Mesendoderm (in vitro differentiated cells): ENCODE measurements at regions not wholly inside any gene's neighbourhood (a gene's known extent, or its start where the extent isn't known, plus 50 kb on each side); places are given as distances from the start of the nearest gene placed in this dataset.
A peak's percentile ranks its signal among the peaks of the same experiment; 100 is the strongest.

ENCODE experiments used
- DNase-seq: peaks from one replicate; pipeline ENCODE4 v3.0.0; 2013
- H2AK5ac ChIP-seq: 2 replicates; pipeline ENCODE4 v1.6.1; 2013; ENCODE audit warnings: low read length, inconsistent platforms
- H2BK120ac ChIP-seq: 2 replicates; pipeline ENCODE4 v1.6.1; 2013; ENCODE audit warnings: low read depth, mild to moderate bottlenecking, low read length, moderate library complexity, mixed read lengths
- H2BK15ac ChIP-seq: replicated peaks from 2 replicates; pipeline ENCODE4 v1.6.1; 2013; ENCODE audit warnings: low read depth, mild to moderate bottlenecking, moderate library complexity
- H2BK5ac ChIP-seq: 2 replicates; pipeline ENCODE4 v1.6.1; 2013; ENCODE audit warnings: low read length, inconsistent platforms
- H3K18ac ChIP-seq: 2 replicates; pipeline ENCODE4 v1.6.1; 2013; ENCODE audit warnings: mild to moderate bottlenecking, low read length, mixed read lengths
- H3K23ac ChIP-seq: one replicate; pipeline ENCODE4 v1.6.1; 2013; ENCODE audit warnings: low read length
- H3K27ac ChIP-seq: 2 replicates; pipeline ENCODE4 v1.5.1; 2013; ENCODE audit warnings: low read depth, mild to moderate bottlenecking, inconsistent platforms, low read length, moderate library complexity
- H3K27me3 ChIP-seq: 2 replicates; pipeline ENCODE4 v1.6.1; 2013; ENCODE audit warnings: low read length, control low read depth, mild to moderate bottlenecking, inconsistent platforms; ENCODE audit not compliant: insufficient read depth, poor library complexity
- H3K36me3 ChIP-seq: 2 replicates; pipeline ENCODE4 v1.6.1; 2013; ENCODE audit warnings: low read length, inconsistent platforms; ENCODE audit not compliant: control insufficient read depth, insufficient read depth
- H3K4ac ChIP-seq: one replicate; pipeline ENCODE4 v1.6.1; 2013; ENCODE audit warnings: low read depth, mild to moderate bottlenecking, low read length, moderate library complexity
- H3K4me1 ChIP-seq: 2 replicates; pipeline ENCODE4 v1.6.1; 2013; ENCODE audit warnings: low read depth, low read length, inconsistent platforms; ENCODE audit not compliant: control insufficient read depth
- H3K4me2 ChIP-seq: 2 replicates; pipeline ENCODE4 v1.6.1; 2013; ENCODE audit warnings: low read length
- H3K4me3 ChIP-seq: 2 replicates; pipeline ENCODE4 v1.5.1; 2013; ENCODE audit warnings: mild to moderate bottlenecking, low read length
- H3K56ac ChIP-seq: one replicate; pipeline ENCODE4 v1.6.1; 2013; ENCODE audit warnings: low read length
- H3K79me1 ChIP-seq: 2 replicates; pipeline ENCODE4 v1.6.1; 2013; ENCODE audit warnings: low read length, inconsistent platforms
- H3K79me2 ChIP-seq: 2 replicates; pipeline ENCODE4 v1.6.1; 2013; ENCODE audit warnings: mild to moderate bottlenecking, low read length; ENCODE audit not compliant: control insufficient read depth, insufficient read depth
- H3K9ac ChIP-seq: 2 replicates; pipeline ENCODE4 v1.6.1; 2013; ENCODE audit warnings: low read length, inconsistent platforms
- H4K5ac ChIP-seq: one replicate; pipeline ENCODE4 v1.6.1; 2013; ENCODE audit warnings: low read length
- H4K8ac ChIP-seq: one replicate; pipeline ENCODE4 v1.6.1; 2013; ENCODE audit warnings: low read depth, mild to moderate bottlenecking, control low read depth, low read length, moderate library complexity
- WGBS: extraction: QIAGEN DNeasy Blood & Tissue Kit; methylation state at CpG from one replicate; pipeline ENCODE4 v1.1.7; 2013; ENCODE audit warnings: low lambda C conversion rate, missing lambda C conversion rate; ENCODE audit not compliant: insufficient coverage; ENCODE audit errors: extremely low coverage; 5-methylcytosine and 5-hydroxymethylcytosine counted together

- H4K8ac ChIP-seq, result no peak overlapping the region
- no peak overlapping the region for H3K23ac ChIP-seq
- WGBS, result no CpG with 5 or more reads among the region's 10 CpGs
- no peak overlapping the region for H2BK120ac ChIP-seq
- no peak overlapping the region for H3K56ac ChIP-seq
- H3K27ac ChIP-seq, result no peak overlapping the region
- H2BK5ac ChIP-seq, result no peak overlapping the region
- H3K27me3 ChIP-seq, result no peaks in the 10 kb centered on the region
- H3K4me3 ChIP-seq, result no peak overlapping the region
- no peak overlapping the region for H2BK15ac ChIP-seq
- H4K5ac ChIP-seq, result no peak overlapping the region
- H3K18ac ChIP-seq, result no peak overlapping the region
- no peak for DNase-seq
- no peak overlapping the region for H3K4ac ChIP-seq
- no peaks in the 10 kb centered on the region for H3K36me3 ChIP-seq
- no peak overlapping the region for H3K4me2 ChIP-seq
- no peak overlapping the region for H3K9ac ChIP-seq
- H3K4me1 ChIP-seq, result peaks cover 3% of the 10 kb centered on the region
- no peaks in the 10 kb centered on the region for H3K79me2 ChIP-seq
- no peaks in the 10 kb centered on the region for H3K79me1 ChIP-seq
- no peak overlapping the region for H2AK5ac ChIP-seq
These were observed 160.7 kb upstream of the PDE10A start for GRCh38 chr6:165823609-165824326.

GRCh38 chr6:165822501-165822900 lies 159.5 kb upstream of the PDE10A start:
- Histone ChIP-seq H3K4me1 (peaks cover 5% of the 10 kb centered on the region), H3K9ac (no peak overlapping the region), H3K79me1 (no peaks in the 10 kb centered on the region), H3K23ac (no peak overlapping the region), H3K56ac (no peak overlapping the region), H2BK120ac (no peak overlapping the region), H3K18ac (no peak overlapping the region), H3K36me3 (no peaks in the 10 kb centered on the region), H2BK5ac (no peak overlapping the region), H3K27me3 (no peaks in the 10 kb centered on the region), H3K4ac (no peak overlapping the region), H2BK15ac (no peak overlapping the region), H3K27ac (no peak overlapping the region), H2AK5ac (no peak overlapping the region), H3K4me3 (no peak overlapping the region), H3K79me2 (no peaks in the 10 kb centered on the region), H4K8ac (no peak overlapping the region), H3K4me2 (no peak overlapping the region), H4K5ac (no peak overlapping the region)
- WGBS, result no CpG with 5 or more reads among the region's 7 CpGs
- DNase-seq, result no peak

- Histone ChIP-seq H3K23ac (no peak overlapping the region), H2BK120ac (no peak overlapping the region), H4K5ac (no peak overlapping the region), H4K8ac (no peak overlapping the region), H3K27ac (no peak overlapping the region), H3K9ac (no peak overlapping the region), H3K4ac (no peak overlapping the region), H3K79me2 (no peaks in the 10 kb centered on the region), H3K56ac (no peak overlapping the region), H3K27me3 (no peaks in the 10 kb centered on the region), H3K4me2 (no peak overlapping the region), H3K79me1 (no peaks in the 10 kb centered on the region), H3K4me3 (no peak overlapping the region), H2AK5ac (no peak overlapping the region), H3K36me3 (no peaks in the 10 kb centered on the region), H3K18ac (no peak overlapping the region), H3K4me1 (peaks cover 5% of the 10 kb centered on the region), H2BK15ac (no peak overlapping the region), H2BK5ac (no peak overlapping the region)
- no CpG with 5 or more reads among the region's 9 CpGs for WGBS
- DNase-seq, result peak; percentile 54
These were observed 158.7 kb upstream of the PDE10A start for GRCh38 chr6:165821754-165822153.

GRCh38 chr6:165820934-165821333 lies 157.9 kb upstream of the PDE10A start:
- Histone ChIP-seq H2BK5ac (no peak overlapping the region), H3K4me3 (no peak overlapping the region), H3K23ac (no peak overlapping the region), H4K8ac (no peak overlapping the region), H2AK5ac (no peak overlapping the region), H3K4me2 (no peak overlapping the region), H3K4me1 (peaks cover 5% of the 10 kb centered on the region), H3K79me1 (no peaks in the 10 kb centered on the region), H3K9ac (no peak overlapping the region), H3K36me3 (no peaks in the 10 kb centered on the region), H4K5ac (no peak overlapping the region), H3K27me3 (no peaks in the 10 kb centered on the region), H2BK15ac (no peak overlapping the region), H3K18ac (no peak overlapping the region), H3K56ac (no peak overlapping the region), H3K79me2 (no peaks in the 10 kb centered on the region), H3K4ac (no peak overlapping the region), H3K27ac (no peak overlapping the region), H2BK120ac (no peak overlapping the region)
- no peak for DNase-seq
- no CpG with 5 or more reads among the region's 6 CpGs for WGBS

- no peak overlapping the region for H4K5ac ChIP-seq
- H3K23ac ChIP-seq, result no peak overlapping the region
- H3K4me3 ChIP-seq, result no peak overlapping the region
- H2AK5ac ChIP-seq, result no peak overlapping the region
- H3K4me1 ChIP-seq, result peaks cover 5% of the 10 kb centered on the region
- peak; percentile 68 for DNase-seq
- H2BK5ac ChIP-seq, result no peak overlapping the region
- H4K8ac ChIP-seq, result no peak overlapping the region
- no peak overlapping the region for H3K27ac ChIP-seq
- H3K79me2 ChIP-seq, result no peaks in the 10 kb centered on the region
- no peak overlapping the region for H3K9ac ChIP-seq
- no peaks in the 10 kb centered on the region for H3K36me3 ChIP-seq
- no peak overlapping the region for H2BK120ac ChIP-seq
- no peak overlapping the region for H3K4ac ChIP-seq
- no peak overlapping the region for H2BK15ac ChIP-seq
- WGBS, result no CpG with 5 or more reads among the region's 4 CpGs
- H3K56ac ChIP-seq, result no peak overlapping the region
- H3K79me1 ChIP-seq, result no peaks in the 10 kb centered on the region
- no peaks in the 10 kb centered on the region for H3K27me3 ChIP-seq
- no peak overlapping the region for H3K18ac ChIP-seq
- no peak overlapping the region for H3K4me2 ChIP-seq
These were observed 157.4 kb upstream of the PDE10A start for GRCh38 chr6:165820407-165820806.

GRCh38 chr6:165819394-165819793 lies 156.4 kb upstream of the PDE10A start:
- DNase-seq, result peak; percentile 31
- H3K27ac ChIP-seq, result no peak overlapping the region
- H4K8ac ChIP-seq, result no peak overlapping the region
- H2BK5ac ChIP-seq, result no peak overlapping the region
- no peaks in the 10 kb centered on the region for H3K79me1 ChIP-seq
- no peaks in the 10 kb centered on the region for H3K27me3 ChIP-seq
- WGBS, result no CpG with 5 or more reads among the region's 21 CpGs
- H3K36me3 ChIP-seq, result no peaks in the 10 kb centered on the region
- H3K4me2 ChIP-seq, result no peak overlapping the region
- H3K4me1 ChIP-seq, result peaks cover 5% of the 10 kb centered on the region
- no peak overlapping the region for H2BK15ac ChIP-seq
- H2AK5ac ChIP-seq, result no peak overlapping the region
- no peak overlapping the region for H2BK120ac ChIP-seq
- H4K5ac ChIP-seq, result no peak overlapping the region
- H3K9ac ChIP-seq, result no peak overlapping the region
- no peak overlapping the region for H3K4me3 ChIP-seq
- no peak overlapping the region for H3K56ac ChIP-seq
- H3K4ac ChIP-seq, result no peak overlapping the region
- no peak overlapping the region for H3K23ac ChIP-seq
- no peak overlapping the region for H3K18ac ChIP-seq
- no peaks in the 10 kb centered on the region for H3K79me2 ChIP-seq
